ENCODE measurements at regions not wholly inside any gene's neighbourhood (a gene's known extent, or its start where the extent isn't known, plus 50 kb on each side); places are given as distances from the start of the nearest gene placed in this dataset.

DNA sequence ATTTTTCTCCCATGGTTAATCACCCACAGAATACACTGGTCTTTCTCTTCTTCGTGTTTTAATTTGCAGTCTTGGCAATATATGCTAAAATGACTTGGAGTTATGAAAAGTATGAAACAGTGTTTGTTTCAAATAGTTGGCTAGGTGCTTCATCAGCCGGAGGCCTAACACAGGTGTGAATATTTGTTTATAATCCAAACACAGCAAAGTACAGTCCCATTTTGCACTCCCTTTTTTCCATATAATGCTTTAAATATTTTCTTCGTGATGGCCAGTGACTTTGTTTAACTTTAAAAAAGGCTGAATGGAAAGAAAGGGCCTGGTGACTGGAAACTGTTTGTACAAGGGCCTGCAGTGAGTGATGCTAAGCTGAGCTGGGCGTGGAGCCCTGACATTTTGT lies 219.7 kb upstream of the LRIG1 start:
- POLR2A ChIA-PET = no interaction called here
- no peaks in the 10 kb centered on the region for H3K9me3 Mint-ChIP-seq
- H3K36me3 Mint-ChIP-seq = no peaks in the 10 kb centered on the region
- no peaks in the 10 kb centered on the region for H3K4me1 Mint-ChIP-seq
- H3K27me3 Mint-ChIP-seq = peaks cover 5 to 37% (median 18%) of the 10 kb centered on the region in 5 donors
- H3K27ac Mint-ChIP-seq = peak overlapping the region in 1 of 10 donors; percentile 15
- ATAC-seq = no peak
- H3K4me3 Mint-ChIP-seq = no peak overlapping the region
- no peak for DNase-seq

DNA sequence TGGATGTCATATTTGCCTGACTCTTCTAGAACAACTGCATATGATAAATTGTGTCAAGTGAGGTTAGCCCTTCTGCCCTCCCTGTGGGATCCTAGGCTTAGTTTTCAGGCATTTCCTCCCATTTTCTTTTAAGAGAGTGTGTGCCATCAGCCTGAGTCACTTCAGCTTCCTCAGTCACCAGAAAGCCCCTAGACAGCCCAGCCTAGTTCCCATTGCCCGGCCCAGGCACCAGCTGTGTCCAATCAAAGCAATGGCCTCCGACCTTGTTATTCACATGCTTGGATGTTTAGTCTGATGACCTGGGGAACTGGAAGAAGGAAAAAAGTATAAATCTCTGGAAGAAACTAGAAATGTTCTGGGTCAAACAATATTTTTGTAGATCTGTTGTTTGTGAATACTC lies 221.9 kb upstream of the LRIG1 start:
- H3K27ac Mint-ChIP-seq = no peak overlapping the region
- H3K36me3 Mint-ChIP-seq = no peaks in the 10 kb centered on the region
- peaks cover 5 to 38% (median 14%) of the 10 kb centered on the region in 5 donors for H3K27me3 Mint-ChIP-seq
- POLR2A ChIA-PET = no interaction called here
- H3K4me1 Mint-ChIP-seq = no peaks in the 10 kb centered on the region
- H3K9me3 Mint-ChIP-seq = no peaks in the 10 kb centered on the region
- ATAC-seq (no peak), DNase-seq (no peak)
- no peak overlapping the region for H3K4me3 Mint-ChIP-seq

DNA sequence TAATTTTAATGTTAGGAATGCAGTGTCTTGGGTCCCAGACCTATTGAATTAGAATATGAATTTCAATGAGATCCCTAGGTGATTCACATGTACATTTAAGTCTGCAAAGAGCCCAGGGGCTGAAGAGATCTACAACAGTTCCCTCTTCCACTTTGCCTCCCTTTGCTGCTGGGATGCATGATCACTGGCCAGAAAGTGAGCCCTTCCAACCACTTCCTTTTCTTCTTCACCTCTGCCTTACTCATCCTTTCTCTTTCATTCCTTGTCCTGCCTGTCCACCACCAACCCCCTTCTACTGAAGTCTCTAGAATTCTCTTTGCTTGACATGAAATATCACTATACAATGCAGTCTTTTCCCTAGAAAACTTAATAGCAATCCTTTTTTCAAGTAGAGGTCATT lies 222.4 kb upstream of the LRIG1 start:
- Mint-ChIP-seq H3K9me3 (no peaks in the 10 kb centered on the region), H3K27ac (no peak overlapping the region)
- POLR2A ChIA-PET = no interaction called here

DNA sequence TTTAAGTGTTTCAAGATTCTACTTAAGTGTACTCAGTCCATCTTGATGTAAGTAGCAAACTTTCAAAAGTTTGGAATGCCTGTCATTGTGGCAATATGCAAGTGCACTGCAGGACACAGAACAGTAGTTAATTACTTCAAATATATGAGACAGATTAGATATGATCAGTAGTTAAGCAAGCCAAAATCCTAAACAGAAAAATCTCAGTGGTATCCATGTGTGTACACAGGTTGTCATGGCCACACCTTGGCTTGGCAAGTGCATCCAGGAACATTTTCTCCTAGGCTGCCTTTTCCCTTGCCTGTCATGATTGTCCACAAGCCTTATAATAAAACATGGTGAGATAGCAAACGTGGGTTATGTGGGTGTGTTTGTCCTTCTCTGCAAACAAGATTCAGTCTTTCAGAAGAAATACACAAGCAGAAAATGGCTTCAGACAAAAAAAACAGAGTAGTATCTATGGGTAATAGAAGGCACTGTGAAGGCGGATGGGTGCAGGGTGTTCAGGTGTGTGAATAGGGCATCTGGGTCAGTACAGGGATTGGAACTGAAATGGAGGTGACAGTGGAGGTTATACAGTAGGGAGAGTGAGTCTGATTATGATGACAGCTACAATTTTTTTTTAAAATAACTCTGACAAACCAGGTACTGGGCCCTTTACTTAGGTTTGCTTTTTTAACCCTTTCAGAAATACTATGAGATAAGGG lies 229.0 kb upstream of the LRIG1 start:
- no peak overlapping the region for H3K4me3 Mint-ChIP-seq

More for the DNA sequence above, 222.4 kb upstream of the LRIG1 start:
- H3K4me1 Mint-ChIP-seq = no peaks in the 10 kb centered on the region
- no peaks in the 10 kb centered on the region for H3K36me3 Mint-ChIP-seq
- no peak for DNase-seq
- H3K27me3 Mint-ChIP-seq = peaks cover 9 to 43% (median 15%) of the 10 kb centered on the region in 5 donors
- no peak for ATAC-seq
- H3K4me3 Mint-ChIP-seq = no peak overlapping the region

DNA sequence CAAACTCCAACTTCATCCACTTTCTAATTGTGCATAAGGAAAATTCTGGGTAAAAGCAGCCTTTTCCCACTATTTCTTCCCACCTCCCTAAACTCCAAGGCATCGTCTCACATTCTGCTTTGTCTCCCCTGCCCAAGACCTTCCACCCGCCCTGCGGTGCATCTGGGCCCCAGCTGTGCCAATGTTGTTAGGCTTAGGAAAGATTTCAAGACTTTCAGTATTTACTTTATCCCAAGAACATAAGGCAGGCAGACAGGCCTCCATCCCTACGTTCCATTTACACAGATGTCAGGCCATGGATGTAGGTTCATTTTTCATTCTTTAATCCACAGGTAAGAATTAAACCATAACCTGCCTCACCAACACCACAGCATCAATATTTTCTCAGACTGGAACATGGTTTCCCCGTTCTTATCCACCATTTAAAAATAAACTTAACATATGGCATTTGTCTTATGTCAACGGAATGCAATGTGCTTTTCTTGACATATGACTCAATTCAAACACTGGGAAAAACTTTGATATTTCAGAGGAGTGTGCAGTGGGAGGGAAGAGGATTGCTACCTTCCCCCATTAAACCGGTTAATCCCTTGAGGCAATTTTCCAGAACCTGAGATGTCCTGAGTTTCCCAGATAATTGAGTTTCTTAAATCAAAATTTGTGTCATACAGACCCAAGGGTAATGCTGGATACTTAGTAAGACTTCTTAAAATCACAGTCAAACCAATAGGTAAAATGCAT lies 238.0 kb upstream of the LRIG1 start:
- Mint-ChIP-seq H3K27me3 (peaks cover 3 to 42% (median 10%) of the 10 kb centered on the region in 5 donors), H3K27ac (no peak overlapping the region), H3K4me3 (no peak overlapping the region), H3K9me3 (no peaks in the 10 kb centered on the region), H3K36me3 (no peaks in the 10 kb centered on the region), H3K4me1 (no peaks in the 10 kb centered on the region)
- no peak for ATAC-seq
- DNase-seq = no peak
- POLR2A ChIA-PET = no interaction called here

More for the DNA sequence above, 229.0 kb upstream of the LRIG1 start:
- ATAC-seq (no peak), DNase-seq (no peak)
- H3K36me3 Mint-ChIP-seq = no peaks in the 10 kb centered on the region
- H3K27me3 Mint-ChIP-seq = peaks cover 7 to 29% (median 16%) of the 10 kb centered on the region in 5 donors
- POLR2A ChIA-PET = no interaction called here
- peaks cover 0 to 2% (median 0%) of the 10 kb centered on the region in 4 donors for H3K4me1 Mint-ChIP-seq
- no peak overlapping the region for H3K27ac Mint-ChIP-seq
- peaks cover 0 to 9% (median 0%) of the 10 kb centered on the region in 9 donors for H3K9me3 Mint-ChIP-seq

DNA sequence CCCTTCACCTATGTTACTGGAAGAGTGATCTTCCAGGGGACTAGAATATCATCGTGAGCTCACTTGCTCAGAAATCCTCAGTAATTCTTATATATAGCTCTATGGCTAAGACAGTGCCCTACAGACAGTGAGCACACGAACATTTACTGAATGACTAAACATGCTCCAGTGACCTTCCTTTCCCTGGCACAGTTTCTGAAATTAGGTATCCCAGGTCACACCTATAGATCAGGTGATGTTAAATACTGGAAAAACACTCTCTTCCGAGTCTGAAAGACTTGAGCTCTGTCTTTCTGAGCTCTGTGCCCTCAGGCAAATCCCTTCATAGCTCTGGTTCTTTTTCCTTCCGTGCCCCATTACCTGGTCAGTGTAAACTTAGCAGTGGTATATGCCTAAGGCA lies 239.4 kb upstream of the LRIG1 start:
- DNase-seq = no peak
- no peaks in the 10 kb centered on the region for H3K36me3 Mint-ChIP-seq
- H3K9me3 Mint-ChIP-seq = no peaks in the 10 kb centered on the region
- POLR2A ChIA-PET = no interaction called here
- no peak overlapping the region for H3K27ac Mint-ChIP-seq
- H3K4me1 Mint-ChIP-seq = no peaks in the 10 kb centered on the region
- ATAC-seq = no peak
- peaks cover 3 to 42% (median 11%) of the 10 kb centered on the region in 5 donors for H3K27me3 Mint-ChIP-seq
- H3K4me3 Mint-ChIP-seq = no peak overlapping the region

DNA sequence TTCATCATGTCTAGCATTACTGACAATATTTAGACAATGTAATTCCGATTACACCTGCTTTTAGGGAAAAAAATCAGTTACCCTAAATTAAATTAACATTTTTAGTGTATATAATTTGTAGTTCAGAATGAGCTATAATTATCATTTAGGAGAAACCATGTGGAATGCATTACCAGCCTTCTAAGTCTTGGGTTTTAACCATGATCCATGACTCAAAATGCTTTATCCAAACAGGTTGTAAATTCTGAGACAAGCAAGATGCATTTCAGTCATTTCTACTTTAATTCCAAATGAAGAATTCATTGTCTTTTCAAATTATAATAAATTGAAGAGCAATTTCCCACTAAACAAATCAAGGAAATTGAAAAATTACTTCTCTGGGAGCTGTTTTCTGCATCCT lies 243.7 kb upstream of the LRIG1 start:
- Mint-ChIP-seq H3K9me3 (no peaks in the 10 kb centered on the region), H3K27ac (no peak overlapping the region), H3K27me3 (peaks cover 5 to 44% (median 12%) of the 10 kb centered on the region in 5 donors), H3K4me1 (no peaks in the 10 kb centered on the region), H3K4me3 (no peak overlapping the region), H3K36me3 (no peaks in the 10 kb centered on the region)
- no peak for ATAC-seq
- POLR2A ChIA-PET = no interaction called here
- no peak for DNase-seq

DNA sequence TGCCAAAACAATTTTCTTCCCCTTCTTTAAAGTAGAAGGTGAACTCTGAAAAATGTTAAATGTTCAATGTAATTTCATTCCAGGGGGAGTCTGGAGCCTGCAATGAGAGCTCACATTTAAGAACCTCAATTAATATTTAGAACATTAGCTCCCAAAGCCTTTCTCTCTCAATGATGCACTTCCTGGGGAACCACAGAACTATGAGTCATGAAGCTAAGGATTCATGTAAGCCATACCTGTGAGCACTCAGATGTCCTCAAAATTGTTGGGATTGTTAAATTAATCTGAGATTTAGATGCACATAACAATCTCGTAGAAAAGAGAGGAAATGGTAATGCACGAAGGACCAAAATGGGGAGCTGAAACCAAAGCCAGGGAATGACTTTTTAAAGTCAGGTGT lies 244.2 kb upstream of the LRIG1 start:
- no peaks in the 10 kb centered on the region for H3K9me3 Mint-ChIP-seq
- no peaks in the 10 kb centered on the region for H3K4me1 Mint-ChIP-seq
- DNase-seq (no peak), ATAC-seq (no peak)
- no peaks in the 10 kb centered on the region for H3K36me3 Mint-ChIP-seq
- no peak overlapping the region for H3K4me3 Mint-ChIP-seq
- H3K27me3 Mint-ChIP-seq = peaks cover 5 to 42% (median 11%) of the 10 kb centered on the region in 5 donors
- POLR2A ChIA-PET = no interaction called here
- no peak overlapping the region for H3K27ac Mint-ChIP-seq

DNA sequence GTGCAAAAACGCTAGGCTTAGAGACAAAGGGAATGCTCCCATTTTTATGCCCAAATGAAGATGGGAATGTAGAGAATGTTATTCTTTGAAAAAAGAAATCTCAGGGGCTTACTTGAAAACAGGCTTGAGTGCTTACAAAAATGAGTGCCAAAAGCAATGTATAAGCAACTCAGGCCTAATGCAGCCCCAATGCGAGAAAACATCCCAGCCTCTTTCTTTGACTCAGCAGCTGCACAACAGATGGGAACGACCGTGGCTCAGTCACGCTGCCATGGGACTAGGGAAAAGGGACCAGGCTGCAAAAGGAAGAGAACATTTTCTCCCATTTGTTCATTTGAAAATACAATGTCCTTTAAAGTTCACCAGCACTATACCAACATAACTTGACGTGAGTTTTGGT lies 246.4 kb upstream of the LRIG1 start:
- POLR2A ChIA-PET = no interaction called here
- no peak for ATAC-seq
- no peaks in the 10 kb centered on the region for H3K36me3 Mint-ChIP-seq
- H3K4me3 Mint-ChIP-seq = no peak overlapping the region
- peaks cover 7 to 30% (median 10%) of the 10 kb centered on the region in 5 donors for H3K27me3 Mint-ChIP-seq
- no peak overlapping the region for H3K27ac Mint-ChIP-seq
- no peak for DNase-seq
- no peaks in the 10 kb centered on the region for H3K4me1 Mint-ChIP-seq
- no peaks in the 10 kb centered on the region for H3K9me3 Mint-ChIP-seq

DNA sequence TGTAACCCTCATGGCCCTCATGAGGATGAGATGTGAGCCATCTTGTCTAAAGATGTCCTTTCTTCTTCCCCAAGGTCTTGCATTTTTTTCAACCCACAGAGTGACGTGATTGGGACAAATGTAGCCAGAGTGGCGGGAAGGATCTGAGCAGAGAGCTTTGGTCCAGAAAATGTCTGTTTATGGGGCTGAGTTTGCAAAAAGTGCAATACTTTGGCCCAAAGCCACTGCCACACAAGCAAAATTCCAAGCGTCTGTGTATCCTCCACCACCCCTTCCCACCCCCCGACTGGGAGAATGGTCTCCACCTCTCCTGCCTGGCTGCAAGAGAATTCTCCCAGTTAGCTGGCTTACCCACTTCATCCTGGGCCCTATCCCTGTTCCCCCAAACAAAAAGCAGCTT lies 246.9 kb upstream of the LRIG1 start:
- H3K4me1 Mint-ChIP-seq = no peaks in the 10 kb centered on the region
- H3K4me3 Mint-ChIP-seq = no peak overlapping the region
- H3K27ac Mint-ChIP-seq = no peak overlapping the region
- POLR2A ChIA-PET = no interaction called here
- H3K9me3 Mint-ChIP-seq = no peaks in the 10 kb centered on the region
- no peak for DNase-seq
- peaks cover 5 to 30% (median 9%) of the 10 kb centered on the region in 5 donors for H3K27me3 Mint-ChIP-seq
- H3K36me3 Mint-ChIP-seq = no peaks in the 10 kb centered on the region
- ATAC-seq = no peak

DNA sequence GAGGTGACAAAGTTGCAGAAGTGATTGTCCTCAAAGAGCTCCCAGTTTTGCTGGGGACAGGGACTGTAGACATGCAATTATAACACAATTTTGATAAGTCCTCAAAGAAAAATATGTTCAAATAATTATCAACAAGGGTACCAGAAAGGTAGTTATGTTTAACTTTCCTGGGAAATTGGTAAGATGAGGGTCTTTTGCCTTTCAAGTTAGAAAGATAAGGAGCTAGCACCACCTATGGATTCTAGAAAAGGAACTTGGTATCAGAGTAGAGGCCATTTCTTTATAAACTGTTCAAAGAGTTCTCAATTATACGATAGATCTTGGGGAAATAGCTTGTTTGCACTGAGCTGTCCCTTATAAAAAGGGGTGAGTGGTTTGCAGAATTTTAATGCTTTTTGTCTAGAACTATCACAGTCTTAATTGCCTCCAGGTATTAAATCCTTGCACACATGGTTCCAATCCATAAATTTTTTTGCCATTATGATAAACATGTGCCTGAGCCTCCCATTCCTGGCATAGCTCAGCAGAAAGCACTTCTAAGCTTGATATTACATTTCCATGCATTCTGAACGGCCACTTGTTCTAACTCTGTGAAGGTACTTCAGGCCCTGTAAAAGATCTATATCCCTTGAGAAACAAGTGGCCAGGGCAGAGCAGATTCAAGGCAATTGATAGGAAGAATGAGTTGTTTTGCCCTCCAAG lies 247.5 kb upstream of the LRIG1 start:
- Mint-ChIP-seq H3K27me3 (peaks cover 4 to 31% (median 7%) of the 10 kb centered on the region in 5 donors), H3K4me3 (no peak overlapping the region), H3K27ac (no peak overlapping the region), H3K9me3 (no peaks in the 10 kb centered on the region), H3K36me3 (no peaks in the 10 kb centered on the region), H3K4me1 (no peaks in the 10 kb centered on the region)
- POLR2A ChIA-PET = no interaction called here
- DNase-seq (no peak), ATAC-seq (no peak)

DNA sequence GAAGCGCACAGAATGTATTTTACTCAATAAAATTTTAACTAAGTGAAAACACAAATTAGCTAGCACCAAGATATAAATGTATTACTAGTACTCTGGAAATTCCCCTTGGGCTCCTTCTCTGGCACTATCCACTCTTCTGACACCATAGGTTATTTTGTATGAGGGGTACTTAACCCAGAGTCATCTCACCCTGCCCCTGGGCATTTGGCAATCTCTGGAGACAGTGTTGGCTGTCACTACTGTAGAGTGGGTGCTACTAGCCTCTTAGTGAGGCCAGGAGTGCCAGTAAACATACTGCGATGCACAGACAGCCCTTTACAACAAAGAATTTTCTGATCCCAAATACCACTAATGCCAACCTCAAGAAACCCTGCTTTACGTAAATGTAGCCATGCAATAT lies 246.3 kb upstream of the KBTBD8 start:
- DNase-seq (no peak), ATAC-seq (no peak)
- Mint-ChIP-seq H3K9me3 (no peaks in the 10 kb centered on the region), H3K36me3 (no peaks in the 10 kb centered on the region), H3K27me3 (peaks cover 1 to 40% (median 7%) of the 10 kb centered on the region in 5 donors), H3K4me1 (no peaks in the 10 kb centered on the region), H3K27ac (no peak overlapping the region), H3K4me3 (no peak overlapping the region)
- POLR2A ChIA-PET = no interaction called here

DNA sequence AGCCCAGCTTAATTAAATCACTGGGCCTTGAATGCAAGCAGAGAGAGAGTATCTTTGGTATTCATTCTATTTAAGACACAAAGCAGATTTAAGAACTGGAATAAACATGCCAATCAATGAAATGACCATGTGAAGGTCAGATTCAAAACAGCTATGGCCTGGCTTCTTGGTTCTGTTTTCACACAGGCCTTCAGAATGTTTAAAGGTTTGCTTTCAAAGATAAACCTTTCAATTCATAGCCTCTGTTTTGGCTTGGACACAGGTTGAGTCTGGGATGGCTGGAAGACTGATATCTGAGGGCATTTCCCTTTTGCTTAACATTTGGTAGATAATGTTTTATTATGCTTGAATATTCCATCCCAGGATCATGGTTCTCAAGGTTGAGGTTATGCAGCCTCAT lies 244.4 kb upstream of the KBTBD8 start:
- H3K4me1 Mint-ChIP-seq = no peaks in the 10 kb centered on the region
- no peaks in the 10 kb centered on the region for H3K36me3 Mint-ChIP-seq
- no peak overlapping the region for H3K27ac Mint-ChIP-seq
- POLR2A ChIA-PET = no interaction called here
- no peak for DNase-seq
- ATAC-seq = no peak
- peaks cover 1 to 35% (median 7%) of the 10 kb centered on the region in 5 donors for H3K27me3 Mint-ChIP-seq
- H3K9me3 Mint-ChIP-seq = no peaks in the 10 kb centered on the region
- H3K4me3 Mint-ChIP-seq = no peak overlapping the region
